IMR-90 (cell line): ENCODE measurements at regions not wholly inside any gene's neighbourhood (a gene's known extent, or its start where the extent isn't known, plus 50 kb on each side); places are given as distances from the start of the nearest gene placed in this dataset.

ENCODE experiments used
- ATAC-seq: fragments of 200-7000 bp; cut with Tn5 transposase; 2 replicates; pipeline ENCODE4 v1.9.1; 2020; ENCODE audit warnings: low read depth, mild to moderate bottlenecking, moderate library complexity
- BruUV-seq: library from RNA; stranded (reverse); fragments of 400-500 nt; replicated peaks from 2 replicates; lab custom pipeline; 2021; lab: Mats Ljungman, UMichigan
- CTCF ChIA-PET: fragments of 300-600 bp; formaldehyde crosslinking; extraction: SDS; loops from one replicate; lab custom pipeline; 2021; ENCODE audit warnings: antibody characterized with exemption; lab: Yijun Ruan, JAX
- POLR2A ChIA-PET: fragments of 300-600 bp; sonication (Branson Sonifier 250); formaldehyde crosslinking; loops from one replicate; lab custom pipeline; 2022; ENCODE audit warnings: antibody characterized with exemption; ENCODE audit not compliant: unreplicated experiment; lab: Charles Lee
- DNase-seq: peaks from one replicate; pipeline ENCODE4 v3.0.0; 2013
- H2AFZ ChIP-seq: replicated peaks from 2 replicates; pipeline ENCODE3; 2013; ENCODE audit warnings: low read length, mild to moderate bottlenecking; ENCODE audit not compliant: poor library complexity
- H2AK5ac ChIP-seq: 2 replicates; pipeline ENCODE4 v1.6.1; 2013; ENCODE audit warnings: low read depth, low read length, inconsistent platforms
- H2AK9ac ChIP-seq: replicated peaks from 2 replicates; pipeline ENCODE3; 2013; ENCODE audit warnings: mild to moderate bottlenecking, low read depth, low read length, moderate library complexity; ENCODE audit not compliant: poor library complexity
- H2BK120ac ChIP-seq: 2 replicates; pipeline ENCODE4 v1.6.1; 2013; ENCODE audit warnings: low read depth, low read length, inconsistent platforms
- H2BK15ac ChIP-seq: 3 replicates; pipeline ENCODE4 v1.6.1; 2013; ENCODE audit warnings: low read depth, low read length, inconsistent platforms
- H2BK20ac ChIP-seq: 2 replicates; pipeline ENCODE4 v1.6.1; 2013; ENCODE audit warnings: low read depth, mild to moderate bottlenecking, inconsistent platforms, low read length, moderate library complexity
- H2BK5ac ChIP-seq: 2 replicates; pipeline ENCODE4 v1.6.1; 2013; ENCODE audit warnings: mild to moderate bottlenecking, low read depth, low read length, inconsistent platforms; ENCODE audit not compliant: poor library complexity, severe bottlenecking
- H3K14ac ChIP-seq: replicated peaks from 2 replicates; pipeline ENCODE4 v1.6.1; 2013; ENCODE audit warnings: low read depth, low read length, inconsistent platforms
- H3K18ac ChIP-seq: 2 replicates; pipeline ENCODE4 v1.6.1; 2013; ENCODE audit warnings: low read depth, low read length, control low read depth
- H3K23ac ChIP-seq: 2 replicates; pipeline ENCODE4 v1.6.1; 2013; ENCODE audit warnings: low read depth, low read length, inconsistent platforms
- H3K27ac ChIP-seq: 2 replicates; pipeline ENCODE4 v1.5.1; 2013; ENCODE audit warnings: mild to moderate bottlenecking, control low read depth, low read length; ENCODE audit not compliant: insufficient read depth
- H3K27me3 ChIP-seq: 2 replicates; pipeline ENCODE4 v1.6.1; 2013; ENCODE audit warnings: low read length; ENCODE audit not compliant: control insufficient read depth, insufficient read depth
- H3K36me3 ChIP-seq: 2 replicates; pipeline ENCODE4 v1.6.1; 2013; ENCODE audit warnings: low read length, mixed read lengths; ENCODE audit not compliant: control insufficient read depth, insufficient read depth
- H3K4ac ChIP-seq: 2 replicates; pipeline ENCODE4 v1.6.1; 2013; ENCODE audit warnings: low read depth, low read length, inconsistent platforms
- H3K4me1 ChIP-seq: 2 replicates; pipeline ENCODE4 v1.6.1; 2013; ENCODE audit warnings: low read length, mixed read lengths; ENCODE audit not compliant: control insufficient read depth, insufficient read depth
- H3K4me2 ChIP-seq: 2 replicates; pipeline ENCODE4 v1.6.1; 2013; ENCODE audit warnings: low read depth, mild to moderate bottlenecking, control low read depth, low read length, moderate library complexity
- H3K4me3 ChIP-seq: 2 replicates; pipeline ENCODE4 v1.5.1; 2013; ENCODE audit warnings: low read depth, mild to moderate bottlenecking, control low read depth, low read length, moderate library complexity; ENCODE audit not compliant: insufficient read depth
- H3K56ac ChIP-seq: 2 replicates; pipeline ENCODE4 v1.6.1; 2013; ENCODE audit warnings: low read length, inconsistent platforms; ENCODE audit not compliant: insufficient read depth; ENCODE audit errors: extremely low read depth
- H3K79me1 ChIP-seq, 2 experiments: 2 replicates each; pipeline ENCODE4 v1.6.1; 2013; ENCODE audit warnings: low read length in 2 of 2, inconsistent platforms in 1 of 2, low read depth in 1 of 2
- H3K9ac ChIP-seq: 2 replicates; pipeline ENCODE4 v1.6.1; 2013; ENCODE audit warnings: low read depth, low read length, control low read depth
- H3K9me1 ChIP-seq: 2 replicates; pipeline ENCODE4 v1.6.1; 2013; ENCODE audit warnings: low read length, inconsistent platforms; ENCODE audit not compliant: insufficient read depth
- H3K9me3 ChIP-seq: 2 replicates; pipeline ENCODE4 v1.6.1; 2013; ENCODE audit warnings: low read length; ENCODE audit not compliant: control insufficient read depth, insufficient read depth
- H4K20me1 ChIP-seq: 2 replicates; pipeline ENCODE4 v1.6.1; 2013; ENCODE audit warnings: low read length, inconsistent platforms; ENCODE audit not compliant: insufficient read depth
- H4K5ac ChIP-seq: 2 replicates; pipeline ENCODE4 v1.6.1; 2013; ENCODE audit warnings: mild to moderate bottlenecking, low read depth, low read length, control low read depth
- H4K8ac ChIP-seq, 2 experiments: 2 replicates each; pipeline ENCODE4 v1.6.1; 2013; ENCODE audit warnings: low read depth in 2 of 2, low read length in 2 of 2, control low read depth in 1 of 2, inconsistent platforms in 1 of 2
- H4K91ac ChIP-seq: 2 replicates; pipeline ENCODE4 v1.6.1; 2013; ENCODE audit warnings: low read depth, low read length, inconsistent platforms; ENCODE audit not compliant: insufficient read depth
- BHLHE40 ChIP-seq: fragments of 150-350 bp; IDR thresholded peaks from 2 replicates; pipeline ENCODE4 v1.6.1; 2016; ENCODE audit warnings: mild to moderate bottlenecking, low read depth, low read length
- CEBPB ChIP-seq: IDR thresholded peaks from 2 replicates; pipeline ENCODE4 v1.6.1; 2012; ENCODE audit warnings: low read depth, low read length, improper control_type of control experiment
- FOS ChIP-seq: fragments of 150-350 bp; IDR thresholded peaks from 2 replicates; pipeline ENCODE4 v1.6.1; 2016; ENCODE audit warnings: low read depth, low read length
- MAFK ChIP-seq: IDR thresholded peaks from 2 replicates; pipeline ENCODE4 v1.6.1; 2012; ENCODE audit warnings: low read depth, low read length, improper control_type of control experiment
- MXI1 ChIP-seq: IDR thresholded peaks from 2 replicates; pipeline ENCODE4 v1.6.1; 2012; ENCODE audit warnings: low read depth, mild to moderate bottlenecking, low read length, moderate library complexity, borderline replicate concordance
- NFE2L2 ChIP-seq: fragments of 150-350 bp; IDR thresholded peaks from 2 replicates; pipeline ENCODE4 v1.6.1; 2016; ENCODE audit warnings: low read depth, mild to moderate bottlenecking, low read length
- POLR2A ChIP-seq: IDR thresholded peaks from 2 replicates; pipeline ENCODE4 v1.6.1; 2012; ENCODE audit warnings: mild to moderate bottlenecking, low read depth, low read length
- RCOR1 ChIP-seq: IDR thresholded peaks from 2 replicates; pipeline ENCODE4 v1.6.1; 2012; ENCODE audit warnings: mild to moderate bottlenecking, low read length, improper control_type of control experiment; ENCODE audit not compliant: insufficient replicate concordance
- RFX5 ChIP-seq: IDR thresholded peaks from 2 replicates; pipeline ENCODE4 v1.8.0; 2012; ENCODE audit warnings: low read depth, mild to moderate bottlenecking, low read length, moderate library complexity
- SMC3 ChIP-seq: fragments of 150-350 bp; IDR thresholded peaks from 2 replicates; pipeline ENCODE4 v1.6.1; 2016; ENCODE audit warnings: low read depth, mild to moderate bottlenecking, antibody characterized with exemption, low read length, moderate library complexity
- USF2 ChIP-seq: fragments of 150-350 bp; IDR thresholded peaks from 2 replicates; pipeline ENCODE4 v1.6.1; 2017; ENCODE audit warnings: mild to moderate bottlenecking, antibody characterized with exemption, low read length, low read depth
- WGBS, 2 experiments: methylation state at CpG; one replicate each; pipeline versions ENCODE4 v1.1.5 to v1.1.7; 2013; ENCODE audit warnings: missing lambda C conversion rate in 2 of 2; ENCODE audit not compliant: insufficient read length in 1 of 2; ENCODE audit errors: extremely low coverage in 2 of 2; 5-methylcytosine and 5-hydroxymethylcytosine counted together
- dilution Hi-C: fragments of 300-500 bp; cut with HindIII; formaldehyde crosslinking; loops from one replicate; pipeline ENCODE4 v1.14.3; 2018; ENCODE audit warnings: low sequenced_read_pairs; ENCODE audit not compliant: unreplicated experiment
- in situ Hi-C: fragments of 300-500 bp; cut with MboI; formaldehyde crosslinking; loops from 3 replicates; pipeline ENCODE4 v1.14.3; 2019; ENCODE audit warnings: low sequenced_read_pairs, inconsistent platforms, mixed read lengths
- intact Hi-C: fragments of 100-400 bp; cut with micrococcal nuclease; formaldehyde crosslinking; loops from 2 replicates; pipeline ENCODE4 v1.10.0; 2022
- TF ChIP-seq, protein P1 (sequence below): conservative IDR thresholded peaks from 2 replicates; pipeline ENCODE4 v1.5.1; 2012; ENCODE audit warnings: mild to moderate bottlenecking, low read depth, low read length, improper control_type of control experiment

GRCh38 chr5:8156706-8157105, 287.8 kb downstream of the MTRR start:
- no peaks in the 10 kb centered on the region for H3K36me3 ChIP-seq
- no peak overlapping the region for H3K56ac ChIP-seq
- DNase-seq (no peak), ATAC-seq (no peak)
- H3K27ac ChIP-seq = no peak overlapping the region
- no peaks in the 10 kb centered on the region for H3K9me3 ChIP-seq
- no peak overlapping the region for H4K8ac ChIP-seq
- WGBS, 2 experiments = no CpG with 5 or more reads among the region's 3 CpGs
- no peak overlapping the region for H4K5ac ChIP-seq
- no peak overlapping the region for H3K4me3 ChIP-seq
- no peaks in the 10 kb centered on the region for H3K9me1 ChIP-seq
- H3K27me3 ChIP-seq = no peaks in the 10 kb centered on the region
- no peak overlapping the region for H2BK120ac ChIP-seq
- no peaks in the 10 kb centered on the region for H4K20me1 ChIP-seq
- no peak overlapping the region for H3K14ac ChIP-seq
- H3K18ac ChIP-seq = no peak overlapping the region
- H4K91ac ChIP-seq = no peak overlapping the region
- H3K79me1 ChIP-seq = no peaks in the 10 kb centered on the region
- H3K23ac ChIP-seq = no peak overlapping the region
- no peaks in the 10 kb centered on the region for H3K4me1 ChIP-seq
- no peak overlapping the region for H3K9ac ChIP-seq
- no peak for TF ChIP-seq NFE2L2
- TF ChIP-seq BHLHE40 = no peak
- no peak for TF ChIP-seq CEBPB
- no peak for TF ChIP-seq USF2
- no peak for TF ChIP-seq MXI1
- no peak for TF ChIP-seq RFX5
- no peak for TF ChIP-seq MAFK
- TF ChIP-seq FOS = no peak
- TF ChIP-seq, protein P1, sequence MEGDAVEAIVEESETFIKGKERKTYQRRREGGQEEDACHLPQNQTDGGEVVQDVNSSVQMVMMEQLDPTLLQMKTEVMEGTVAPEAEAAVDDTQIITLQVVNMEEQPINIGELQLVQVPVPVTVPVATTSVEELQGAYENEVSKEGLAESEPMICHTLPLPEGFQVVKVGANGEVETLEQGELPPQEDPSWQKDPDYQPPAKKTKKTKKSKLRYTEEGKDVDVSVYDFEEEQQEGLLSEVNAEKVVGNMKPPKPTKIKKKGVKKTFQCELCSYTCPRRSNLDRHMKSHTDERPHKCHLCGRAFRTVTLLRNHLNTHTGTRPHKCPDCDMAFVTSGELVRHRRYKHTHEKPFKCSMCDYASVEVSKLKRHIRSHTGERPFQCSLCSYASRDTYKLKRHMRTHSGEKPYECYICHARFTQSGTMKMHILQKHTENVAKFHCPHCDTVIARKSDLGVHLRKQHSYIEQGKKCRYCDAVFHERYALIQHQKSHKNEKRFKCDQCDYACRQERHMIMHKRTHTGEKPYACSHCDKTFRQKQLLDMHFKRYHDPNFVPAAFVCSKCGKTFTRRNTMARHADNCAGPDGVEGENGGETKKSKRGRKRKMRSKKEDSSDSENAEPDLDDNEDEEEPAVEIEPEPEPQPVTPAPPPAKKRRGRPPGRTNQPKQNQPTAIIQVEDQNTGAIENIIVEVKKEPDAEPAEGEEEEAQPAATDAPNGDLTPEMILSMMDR = no peak
- no peak for TF ChIP-seq SMC3
- no peak for TF ChIP-seq RCOR1
- TF ChIP-seq POLR2A = no peak
- in situ Hi-C loops (no loop called here), intact Hi-C loops (no loop called here), dilution Hi-C loops (no loop called here)
- no peak overlapping the region for H2AK5ac ChIP-seq
- CTCF ChIA-PET = no interaction called here
- no peak overlapping the region for H2AFZ ChIP-seq
- no peak overlapping the region for H3K4ac ChIP-seq
- H2AK9ac ChIP-seq = no peak overlapping the region
- no TSS peak for BruUV-seq
- no peak overlapping the region for H2BK15ac ChIP-seq
- POLR2A ChIA-PET = no interaction called here
- no peak overlapping the region for H2BK5ac ChIP-seq
- no peak overlapping the region for H2BK20ac ChIP-seq
- no peak overlapping the region for H3K4me2 ChIP-seq
